ENCODE measurements at regions not wholly inside any gene's neighbourhood (a gene's known extent, or its start where the extent isn't known, plus 50 kb on each side); places are given as distances from the start of the nearest gene placed in this dataset.

DNA sequence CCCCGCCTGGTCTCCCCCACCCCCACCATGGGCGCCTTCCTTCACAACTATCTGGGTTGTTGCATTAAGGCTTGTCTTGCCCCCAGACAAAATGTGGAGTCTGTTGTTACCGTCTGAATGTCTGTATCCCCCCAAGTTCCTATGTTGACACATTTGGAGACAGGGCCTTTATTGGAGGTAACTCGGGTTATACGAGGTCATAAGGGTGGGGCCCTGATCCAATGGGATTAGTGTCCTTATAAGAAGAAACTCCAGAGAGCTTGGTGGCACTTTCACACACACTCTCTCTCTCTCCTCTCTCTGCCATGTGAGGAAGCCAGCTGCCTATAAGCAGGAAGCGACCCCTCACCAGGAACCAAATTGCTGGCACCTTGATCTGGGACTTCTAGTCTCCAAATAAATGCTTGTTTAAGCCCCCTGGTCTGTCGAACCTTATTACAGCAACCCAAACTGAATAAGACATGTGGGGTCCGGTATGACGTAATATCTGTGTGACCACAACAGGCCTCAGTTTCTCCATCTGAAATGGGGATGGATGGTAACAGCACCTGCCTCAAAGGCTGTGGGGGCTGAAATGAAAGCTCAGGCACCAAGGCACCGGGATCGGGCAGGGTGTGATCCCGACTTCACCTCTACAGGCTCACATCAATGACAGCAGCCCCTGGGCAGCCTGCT lies 222.3 kb downstream of the CTTN start:
- DNase-seq (ENCODE audit: low read depth in 4 of 4, low spot score in 3 of 4): no peak

GRCh38 chr11:70621241-70621640 lies 222.9 kb downstream of the CTTN start:
- no peak for DNase-seq (ENCODE audit: low read depth in 4 of 4, low spot score in 3 of 4)

DNA sequence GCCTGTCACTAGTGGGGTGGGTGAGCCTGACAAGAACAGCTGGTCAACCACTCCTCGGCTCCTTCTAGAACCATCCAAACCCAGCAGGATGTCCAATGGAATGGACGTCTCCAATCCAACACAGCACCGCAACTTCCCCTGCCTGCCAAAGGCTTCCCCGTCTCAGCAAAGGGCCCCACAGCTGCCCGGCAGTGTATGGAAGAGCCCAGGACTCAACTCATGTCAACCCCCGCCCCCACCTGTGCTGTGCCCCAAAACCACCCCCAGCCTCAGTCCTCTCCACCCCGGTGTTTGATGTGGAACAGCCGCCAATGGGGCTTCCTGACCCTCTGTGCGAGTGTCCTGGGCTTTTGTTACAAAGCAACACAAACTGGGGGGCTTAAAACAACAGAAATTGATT lies 223.8 kb downstream of the CTTN start:
- no peak for DNase-seq (ENCODE audit: low read depth in 4 of 4, low spot score in 3 of 4)

DNA sequence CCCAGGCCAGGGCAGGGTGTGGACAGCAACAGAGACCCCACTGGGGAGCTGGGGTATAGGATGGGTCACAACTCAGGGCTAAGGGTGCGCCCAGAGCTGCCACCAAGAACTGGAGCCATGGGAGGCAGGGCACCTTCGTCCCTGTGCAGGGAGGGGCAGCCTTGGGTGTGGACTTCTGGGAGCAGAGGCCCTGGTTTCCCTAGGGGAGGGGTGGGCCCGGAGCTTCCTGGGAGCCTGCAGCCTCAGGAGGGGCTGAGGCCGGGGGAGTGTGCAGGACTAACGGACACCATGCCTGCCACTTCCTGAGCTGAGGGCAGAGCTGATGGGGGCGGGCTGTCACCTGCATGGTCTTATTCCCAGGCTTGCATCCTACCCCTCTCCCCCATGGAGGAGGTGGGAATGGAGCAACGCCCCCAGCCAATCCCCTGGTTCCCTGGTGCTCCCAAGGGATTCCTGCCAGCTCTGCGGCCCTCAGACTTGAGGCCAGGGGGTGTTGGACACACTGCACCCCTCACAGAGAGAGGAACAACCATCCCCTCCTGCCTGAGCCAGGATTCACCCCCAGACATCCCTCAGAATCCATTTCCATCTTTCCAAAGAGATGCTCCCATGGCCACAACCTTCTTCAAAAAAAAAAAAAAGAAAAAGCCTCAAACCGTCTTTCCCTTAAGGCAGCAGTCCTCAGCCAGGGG lies 225.7 kb downstream of the CTTN start:
- DNase-seq (ENCODE audit: low read depth in 4 of 4, low spot score in 3 of 4): no peak

GRCh38 chr11:70624598-70624993 lies 226.3 kb downstream of the CTTN start:
- no peak for DNase-seq (ENCODE audit: low read depth in 4 of 4, low spot score in 3 of 4)

DNA sequence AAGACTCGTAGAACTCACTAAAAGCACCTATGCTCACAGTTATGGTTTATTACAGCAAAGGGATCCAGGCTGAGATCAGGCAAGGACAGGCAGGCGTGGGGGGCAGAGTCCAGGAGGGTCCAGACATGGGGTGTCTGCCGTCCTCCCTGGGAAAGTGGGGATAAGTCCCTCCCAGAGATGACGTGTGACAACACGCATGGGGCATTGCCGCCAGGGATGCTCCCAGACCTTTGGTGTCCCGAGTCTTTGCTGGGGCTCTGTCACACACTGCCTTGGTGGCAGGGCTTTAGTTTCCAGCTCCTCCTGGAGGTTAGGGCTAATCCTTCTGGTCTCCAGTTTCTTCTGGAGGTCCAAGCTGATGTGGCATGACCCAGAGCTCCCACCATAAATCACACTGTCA lies 226.7 kb downstream of the CTTN start:
- DNase-seq (ENCODE audit: low read depth in 4 of 4, low spot score in 3 of 4): no peak

- DNase-seq (ENCODE audit: low read depth in 4 of 4, low spot score in 3 of 4): no peak
Observed at GRCh38 chr11:70625582-70626518, 227.5 kb downstream of the CTTN start.

DNA sequence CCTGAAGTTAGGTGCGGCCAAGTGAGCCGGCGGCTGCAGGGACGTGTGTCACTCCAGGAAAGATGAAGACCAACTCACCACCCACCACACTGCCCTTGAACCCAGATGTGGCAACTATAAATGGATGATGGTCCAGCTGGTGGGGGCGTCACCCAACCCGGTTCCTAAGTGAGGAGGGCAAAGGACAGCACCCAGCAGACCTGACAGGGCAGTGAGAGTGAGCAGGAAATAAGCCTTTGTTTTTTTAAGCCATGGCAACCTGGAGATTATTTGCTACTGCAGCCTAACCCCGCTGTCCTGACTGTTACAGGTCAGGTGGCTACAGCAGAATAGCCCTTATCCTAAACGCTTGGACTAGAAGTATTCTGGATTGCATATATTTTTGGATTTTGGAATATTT lies 228.9 kb downstream of the CTTN start:
- no peak for DNase-seq (ENCODE audit: low read depth in 4 of 4, low spot score in 3 of 4)

DNA sequence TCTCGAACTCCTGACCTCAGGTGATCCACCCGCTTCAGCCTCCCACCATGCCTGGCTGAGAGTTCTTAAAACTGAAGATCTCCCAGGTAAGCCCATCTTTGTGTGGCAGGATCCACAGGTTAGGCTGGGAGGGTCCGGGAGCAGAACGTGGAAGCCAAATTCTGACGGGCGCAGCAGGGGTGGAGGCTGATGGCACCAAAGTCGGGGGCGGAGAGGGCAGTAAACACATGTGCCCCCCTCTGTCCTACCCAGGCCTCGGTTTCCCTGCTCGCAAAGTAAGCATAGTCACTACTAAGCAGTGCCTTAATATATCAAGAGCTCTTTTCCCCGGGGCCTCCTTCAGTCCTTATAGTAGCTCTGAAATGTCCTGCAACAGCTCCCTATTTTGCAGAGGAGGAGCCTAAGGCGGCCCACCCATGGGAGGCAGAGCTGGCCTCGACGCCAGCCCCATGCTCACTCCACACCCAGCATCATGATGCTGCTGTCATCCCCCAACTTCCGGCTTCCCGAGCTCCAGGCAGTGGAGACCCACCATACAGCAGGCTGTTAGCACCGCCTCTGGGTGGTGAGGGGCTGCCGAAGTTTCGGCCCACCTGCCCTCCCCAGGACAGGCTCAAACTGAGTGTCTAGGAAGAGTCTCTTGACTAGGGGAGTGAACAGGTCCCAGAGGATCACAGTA lies 230.0 kb downstream of the CTTN start:
- no peak for DNase-seq (ENCODE audit: low read depth in 4 of 4, low spot score in 3 of 4)

DNA sequence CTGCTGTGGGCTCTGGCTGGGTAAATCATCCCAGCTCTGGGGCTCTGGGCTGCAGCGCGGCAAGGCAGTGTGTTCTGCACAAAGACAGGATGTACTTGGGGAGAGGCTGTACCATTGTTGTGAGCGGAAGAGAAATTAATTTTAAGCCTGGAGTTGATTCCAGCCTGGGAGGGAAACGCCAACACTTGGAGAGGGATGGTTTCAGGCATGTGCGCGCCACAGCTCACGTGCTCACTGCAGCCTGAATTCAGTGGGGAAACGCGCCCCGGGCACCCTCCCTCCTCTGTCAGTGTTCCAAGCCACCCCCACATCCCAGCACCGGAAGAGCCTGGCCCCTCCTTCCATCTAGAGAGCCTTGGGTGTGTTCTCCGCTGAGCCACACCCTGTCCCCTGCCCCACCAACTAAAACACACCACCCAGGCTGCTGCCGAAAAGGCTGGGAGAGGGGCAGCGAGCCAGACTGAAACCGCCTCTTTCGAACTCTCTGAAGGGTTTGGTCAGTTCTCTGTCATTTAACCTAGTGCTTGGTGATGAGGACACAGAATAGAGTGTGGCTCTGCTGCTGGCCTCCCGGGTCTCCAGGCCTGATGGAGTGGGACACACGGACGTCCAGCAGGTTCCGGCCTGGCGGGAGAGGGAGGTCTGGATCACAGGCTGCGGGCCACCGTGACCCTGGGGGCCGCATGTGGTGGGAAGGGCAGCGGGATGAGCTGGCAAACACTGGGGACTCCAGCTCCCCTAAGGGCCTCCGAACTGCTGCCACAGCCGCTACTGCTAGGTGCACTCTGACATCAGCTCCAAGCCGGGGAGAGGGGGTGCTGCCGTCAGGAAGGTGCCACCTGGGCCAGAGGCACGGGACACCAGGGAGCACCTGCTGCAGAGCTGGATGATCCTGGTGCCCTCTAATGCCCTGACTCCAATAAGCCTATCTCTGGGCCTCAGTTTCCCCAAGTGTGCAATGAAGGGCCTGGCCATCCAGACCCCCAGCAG lies 230.8 kb downstream of the CTTN start:
- DNase-seq (ENCODE audit: low read depth in 4 of 4, low spot score in 3 of 4): no peak

DNA sequence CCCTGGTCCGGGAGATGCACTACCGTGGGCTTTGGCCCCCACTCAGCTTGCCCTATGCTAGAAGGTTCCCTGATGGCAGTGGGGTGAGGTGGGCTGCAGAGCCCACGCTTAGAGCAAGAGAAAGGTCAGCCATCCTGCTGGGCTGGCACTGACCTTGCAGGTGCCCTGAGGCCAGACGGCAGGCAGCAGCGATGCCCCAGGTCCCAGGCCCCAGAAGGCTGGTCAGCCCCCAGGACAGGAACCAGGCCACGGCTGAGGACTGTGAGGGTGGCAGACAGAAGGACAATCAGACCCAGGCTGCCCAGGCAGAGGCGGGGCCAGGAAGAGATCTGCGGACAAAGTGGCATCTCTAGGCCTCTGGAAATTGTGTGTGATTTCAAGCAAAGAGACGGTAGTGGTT lies 231.7 kb downstream of the CTTN start:
- no peak for DNase-seq (ENCODE audit: low read depth in 4 of 4, low spot score in 3 of 4)

DNA sequence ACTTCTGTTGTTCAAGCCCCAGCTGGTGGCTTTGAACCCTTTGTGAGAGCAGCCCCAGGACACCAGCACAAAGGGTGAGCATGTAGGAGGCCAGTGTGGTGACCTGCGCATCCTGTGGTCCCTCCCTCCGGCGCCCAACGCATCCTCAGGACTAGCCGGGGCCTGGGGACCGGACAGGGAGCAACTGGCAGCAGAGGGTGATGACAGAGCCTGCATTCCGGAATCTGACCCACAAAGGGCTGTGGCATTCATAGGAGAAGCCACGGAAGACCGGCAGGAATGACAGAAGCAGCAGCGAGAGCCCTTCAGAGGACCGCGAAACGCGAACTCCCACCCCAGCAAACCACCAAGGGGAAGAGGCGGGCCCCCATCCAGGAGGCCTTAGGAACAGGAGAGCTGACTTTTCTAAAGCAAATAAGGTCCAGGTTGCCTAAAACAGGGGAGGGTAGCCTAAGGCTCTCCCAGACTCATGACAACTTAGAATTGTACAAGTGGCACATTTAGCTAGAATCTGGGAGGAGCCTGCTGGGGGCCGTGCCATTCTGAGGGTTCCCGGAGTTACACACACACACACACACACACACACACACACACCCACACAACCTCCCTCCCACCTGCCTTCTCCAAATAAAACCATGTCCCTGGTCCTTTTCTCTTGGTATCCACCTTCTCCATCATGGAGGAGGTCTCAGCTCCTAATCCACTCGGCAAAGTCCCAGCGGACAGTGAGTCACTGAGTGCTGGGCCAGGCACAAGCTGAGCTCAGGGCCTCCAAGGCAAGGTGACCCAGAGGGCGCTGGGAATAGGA lies 232.7 kb downstream of the CTTN start:
- DNase-seq (ENCODE audit: low read depth in 4 of 4, low spot score in 3 of 4): no peak

- DNase-seq (ENCODE audit: low read depth in 4 of 4, low spot score in 3 of 4): no peak
Observed at GRCh38 chr11:70631624-70632047, 233.3 kb downstream of the CTTN start.

- no peak for DNase-seq (ENCODE audit: low read depth in 4 of 4, low spot score in 3 of 4)
Observed at GRCh38 chr11:70633610-70634009, 235.3 kb downstream of the CTTN start.

GRCh38 chr11:70636659-70637058 lies 238.3 kb downstream of the CTTN start:
- no peak for DNase-seq (ENCODE audit: low read depth in 4 of 4, low spot score in 3 of 4)

GRCh38 chr11:70637186-70637800 lies 239.0 kb downstream of the CTTN start:
- no peak for DNase-seq (ENCODE audit: low read depth in 4 of 4, low spot score in 3 of 4)

- DNase-seq (ENCODE audit: low read depth in 4 of 4, low spot score in 3 of 4): no peak
Observed at GRCh38 chr11:70637949-70638583, 239.7 kb downstream of the CTTN start.

GRCh38 chr11:70640408-70640807 lies 242.1 kb downstream of the CTTN start:
- no peak for DNase-seq (ENCODE audit: low read depth in 4 of 4, low spot score in 3 of 4)

All from left renal pelvis (tissue), 4 donors.